GM19035 (cell line): ENCODE measurements at regions not wholly inside any gene's neighbourhood (a gene's known extent, or its start where the extent isn't known, plus 50 kb on each side); places are given as distances from the start of the nearest gene placed in this dataset.
A peak's percentile ranks its signal among the peaks of the same experiment; 100 is the strongest.

Experiments used
- ATAC-seq: cut with Tn5 transposase; IDR thresholded peaks from one replicate; pipeline ENCODE4 v1.9.1; 2021; ENCODE audit not compliant: unreplicated experiment

DNA sequence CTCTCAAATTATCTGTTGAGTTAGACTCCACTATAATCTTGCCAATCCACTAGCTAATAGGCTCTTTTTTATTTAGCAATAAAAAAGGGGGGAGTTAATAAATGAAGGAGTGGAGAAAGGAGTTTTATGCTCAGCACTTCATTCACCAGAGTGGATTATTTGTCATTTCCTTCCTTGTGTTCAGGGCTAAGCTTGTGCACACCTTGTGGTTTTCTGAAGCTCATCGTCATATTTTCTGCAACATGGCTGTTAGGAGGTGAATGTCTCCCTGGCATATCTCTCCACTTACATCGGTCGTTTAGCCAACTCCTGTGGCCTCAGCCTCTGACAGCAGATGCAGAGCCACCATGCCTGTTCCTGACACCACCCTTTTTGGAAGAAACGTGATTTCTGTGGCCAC lies 83.9 kb upstream of the MTNR1B start:
- no peak for ATAC-seq

DNA sequence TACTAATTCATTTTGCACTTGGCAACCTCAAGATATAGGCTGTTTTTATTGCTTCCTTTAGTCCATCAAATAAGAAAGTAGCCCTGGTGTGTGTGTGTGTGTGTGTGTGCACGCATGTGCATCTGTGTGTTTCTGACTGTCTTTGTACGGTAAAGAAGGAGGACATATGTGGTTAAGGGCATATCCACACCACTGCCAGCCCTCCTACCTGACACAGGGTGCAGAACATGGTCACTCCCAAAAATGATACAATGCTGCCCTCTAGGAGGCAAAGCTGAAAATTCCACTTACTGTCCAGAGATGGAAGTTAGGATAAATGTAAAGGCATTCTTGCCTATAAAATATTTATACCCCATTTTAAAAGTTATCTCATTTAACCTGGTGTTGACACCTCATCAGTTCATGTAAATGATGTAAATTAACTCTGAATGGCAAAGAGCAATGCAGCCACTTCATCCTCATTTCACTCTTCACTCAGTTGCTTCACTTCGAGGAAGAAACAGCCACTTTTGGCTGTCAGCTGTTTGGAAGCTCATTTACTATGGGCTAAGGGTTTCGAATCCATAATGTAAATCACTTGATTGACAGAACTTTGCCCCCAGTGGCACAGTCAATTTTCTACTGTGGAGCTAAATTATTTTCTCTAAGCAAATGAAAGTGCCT lies 83.1 kb upstream of the MTNR1B start:
- ATAC-seq: peak; percentile 81

DNA sequence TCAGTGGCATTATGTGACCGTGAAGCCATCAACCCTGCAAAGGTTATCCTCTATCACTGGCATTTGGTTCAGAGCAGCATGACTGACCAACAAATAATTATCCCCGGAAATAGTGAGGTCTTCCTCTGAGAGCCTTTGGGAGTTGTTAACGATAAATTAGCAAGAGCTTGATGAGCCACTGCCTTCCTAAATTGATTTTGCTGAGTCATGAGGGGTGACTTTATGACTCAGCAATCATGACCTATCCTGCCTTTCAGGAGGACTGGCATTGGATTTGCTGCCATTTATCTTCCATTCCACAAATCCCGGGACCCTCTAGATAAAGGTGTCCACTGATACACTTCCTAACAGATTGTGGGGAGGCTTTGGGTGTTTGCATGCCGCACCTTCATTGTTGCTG lies 80.8 kb upstream of the MTNR1B start:
- ATAC-seq: no peak

DNA sequence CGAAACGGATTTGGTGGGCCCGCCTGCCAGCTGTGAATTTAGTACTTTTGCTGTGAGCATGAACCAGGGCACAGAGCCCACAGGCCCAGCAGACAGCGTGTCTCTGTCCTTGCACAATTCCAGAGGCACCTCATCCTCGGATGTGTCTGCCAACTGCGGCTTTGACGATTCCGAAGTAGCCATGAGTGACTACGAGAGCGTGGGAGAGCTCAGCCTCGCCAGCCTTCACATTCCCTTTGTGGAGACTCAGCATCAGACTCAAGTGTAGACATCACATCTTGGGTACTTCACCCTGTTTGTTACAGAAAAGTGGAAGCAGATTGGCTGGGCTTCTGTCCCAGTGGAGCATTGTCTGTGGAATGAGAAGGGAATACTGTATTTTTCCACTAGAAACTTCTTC lies 78.6 kb upstream of the MTNR1B start:
- ATAC-seq: no peak

DNA sequence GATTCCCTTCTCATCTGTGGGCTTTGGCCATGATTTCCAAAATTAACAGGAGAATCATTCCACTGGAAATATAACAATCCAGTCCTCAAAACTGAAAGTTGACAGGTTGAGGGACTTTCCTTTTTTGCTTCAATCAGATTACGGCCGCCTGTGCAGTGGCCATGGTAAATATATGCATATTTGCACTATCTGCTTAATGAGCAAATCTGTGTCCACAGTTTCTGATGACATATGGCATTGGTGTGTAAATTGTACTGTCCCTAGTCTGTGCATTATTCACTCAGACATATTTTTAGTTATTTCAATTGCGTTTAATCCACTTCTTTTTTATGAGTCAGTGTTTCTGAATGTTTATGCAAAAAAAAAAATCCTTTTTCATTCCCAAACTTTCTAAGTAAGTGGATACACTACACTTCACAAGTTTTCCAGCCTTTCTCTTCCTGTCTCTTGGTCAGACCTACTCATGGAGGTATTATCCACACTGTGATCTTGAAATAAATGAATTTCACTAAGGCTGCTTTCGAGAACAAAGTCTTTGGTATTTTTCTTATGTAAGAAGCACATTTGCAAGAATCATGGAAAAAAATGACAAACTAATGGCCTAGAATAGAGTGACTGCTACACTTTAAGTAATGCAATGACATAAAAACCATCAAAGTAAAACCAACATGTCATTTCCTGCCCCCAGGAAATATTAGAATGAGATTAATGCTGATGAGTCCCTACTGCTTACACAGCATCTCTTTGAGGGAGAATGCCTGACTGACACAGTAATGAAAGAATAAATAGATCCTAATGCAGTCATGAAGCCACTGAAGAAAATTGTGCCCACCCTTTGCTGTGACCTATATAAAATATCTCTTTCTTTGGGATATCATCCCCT lies 76.4 kb upstream of the MTNR1B start:
- no peak for ATAC-seq

DNA sequence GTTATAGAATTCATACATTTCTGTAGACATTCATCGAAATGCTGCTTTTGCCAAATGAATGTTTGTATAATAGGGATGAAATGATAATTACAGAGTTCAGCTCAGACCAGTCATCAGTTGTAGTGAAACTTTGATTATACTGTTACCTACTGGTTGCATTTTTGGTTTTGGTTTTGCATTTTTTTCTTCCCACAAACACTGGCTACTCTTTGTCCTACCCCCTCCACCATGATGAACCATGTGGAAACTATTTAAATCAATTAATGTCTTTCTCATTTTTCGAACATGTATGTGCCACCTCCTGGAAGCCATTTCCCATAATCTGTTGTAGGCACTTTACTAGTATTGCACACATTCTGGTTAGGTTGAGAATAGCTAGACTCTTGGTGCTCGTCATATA lies 75.3 kb upstream of the MTNR1B start:
- ATAC-seq: no peak

DNA sequence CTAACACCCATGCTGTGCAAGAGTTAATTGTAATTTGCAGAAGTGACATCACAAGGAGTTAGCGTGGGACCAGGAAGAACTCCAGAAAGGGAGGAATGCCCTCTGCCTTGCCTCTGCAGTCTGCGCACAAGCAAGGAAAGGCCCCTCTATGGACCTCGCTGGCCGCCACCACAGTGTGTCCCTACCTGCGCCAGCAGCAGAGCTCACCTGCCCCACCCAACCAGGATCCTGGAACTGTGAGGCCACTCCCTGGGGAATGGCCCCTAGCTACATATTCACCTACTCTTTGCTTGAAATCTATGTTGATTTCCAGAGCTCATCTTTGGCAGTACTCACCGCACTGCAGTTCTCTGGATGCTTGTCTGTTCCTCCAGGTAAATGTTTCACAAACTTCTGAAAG lies 72.0 kb upstream of the MTNR1B start:
- ATAC-seq: no peak

DNA sequence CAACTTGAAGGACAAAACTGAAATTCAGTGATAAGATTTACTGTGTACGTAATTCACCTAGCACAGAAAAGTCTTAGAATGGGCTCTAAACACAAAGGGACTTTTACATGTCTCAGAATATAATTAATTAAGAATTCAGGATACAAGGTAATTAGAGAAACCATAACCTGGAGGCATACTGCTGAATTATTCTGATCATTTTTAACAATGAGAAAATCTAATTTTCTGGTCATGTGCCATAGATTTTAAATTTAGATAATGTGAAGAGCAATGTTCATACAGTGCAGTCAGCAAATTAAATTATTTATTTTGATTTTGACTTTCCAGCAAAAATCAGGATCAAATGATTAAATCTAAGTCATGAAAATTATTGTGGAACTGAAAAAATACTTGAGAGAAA lies 67.0 kb upstream of the MTNR1B start:
- ATAC-seq: no peak

DNA sequence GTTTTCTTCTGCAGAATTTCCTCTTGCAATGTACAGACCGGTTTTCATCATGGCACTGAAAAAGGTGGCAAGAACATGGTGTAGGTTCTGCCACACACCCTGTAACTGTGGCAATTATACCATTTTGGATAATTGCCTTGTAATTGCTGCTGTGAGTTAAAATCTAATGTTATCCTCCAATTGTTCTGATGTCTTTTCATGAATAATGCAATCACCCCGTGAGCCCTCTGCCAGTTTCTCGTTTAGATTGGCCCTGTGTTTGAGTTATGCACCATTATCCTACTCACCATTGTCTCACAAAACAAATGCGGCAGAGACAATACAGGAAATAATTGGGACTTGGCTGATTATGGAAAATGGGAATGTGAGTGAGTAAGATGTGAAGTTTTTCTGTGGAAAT lies 61.8 kb upstream of the MTNR1B start:
- ATAC-seq: no peak

DNA sequence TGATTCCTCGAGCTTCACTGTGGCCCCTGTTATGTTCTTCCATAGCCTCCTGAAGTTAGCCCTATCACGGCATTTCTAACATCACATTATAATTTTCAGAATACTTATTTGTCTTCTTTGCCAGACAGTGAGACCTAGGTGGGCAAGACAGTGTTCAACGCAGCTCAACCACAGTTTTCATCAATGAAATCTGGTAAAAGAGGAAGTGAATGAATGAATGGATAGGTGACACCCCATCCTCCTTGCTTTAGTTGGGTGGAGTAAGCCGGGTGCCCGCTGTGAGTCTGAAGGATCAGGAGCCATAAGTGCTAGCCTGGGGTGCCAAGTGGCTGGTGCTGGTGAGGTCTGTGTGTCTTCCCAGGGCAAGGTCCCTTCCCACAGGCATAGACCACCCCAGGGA lies 60.2 kb upstream of the MTNR1B start:
- ATAC-seq: no peak

DNA sequence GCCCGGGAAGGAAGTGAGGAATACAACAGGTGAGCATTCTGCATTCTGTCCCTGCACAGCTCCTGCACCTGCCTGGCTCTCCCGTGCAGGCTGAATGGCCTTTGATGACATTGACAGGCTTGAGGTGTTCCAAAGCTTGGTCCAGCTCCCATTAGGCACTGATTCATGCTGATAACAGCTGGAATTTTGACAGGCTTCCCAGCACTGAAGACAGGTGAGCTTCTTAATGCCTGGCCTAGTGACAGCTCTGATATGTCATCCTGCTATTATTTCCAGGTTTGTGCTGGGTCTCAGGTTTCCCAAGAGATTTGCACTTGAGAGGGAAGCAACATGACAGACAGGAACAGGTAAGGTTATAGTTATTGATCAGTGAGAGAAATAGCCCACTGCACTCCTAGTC lies 58.0 kb upstream of the MTNR1B start:
- no peak for ATAC-seq

DNA sequence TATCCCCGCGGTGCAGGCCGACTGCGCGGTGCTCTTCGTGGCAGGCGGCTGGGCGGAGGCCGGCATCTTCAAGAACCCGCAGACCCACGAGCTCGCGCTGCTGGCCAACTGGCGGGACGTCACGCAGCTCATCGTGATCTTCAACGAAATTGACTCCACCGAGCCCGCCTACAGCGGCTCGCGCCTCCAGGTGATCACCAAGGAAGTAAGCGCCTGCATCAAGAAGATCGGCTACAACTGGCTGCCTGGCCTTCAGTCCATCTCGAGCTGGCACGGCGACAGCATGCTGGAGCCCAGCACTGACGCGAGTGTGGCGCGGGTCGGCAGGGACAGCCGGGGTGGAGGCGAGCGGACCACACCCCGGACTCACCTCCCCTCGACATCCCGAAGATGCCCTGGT lies 53.9 kb upstream of the MTNR1B start:
- no peak for ATAC-seq

DNA sequence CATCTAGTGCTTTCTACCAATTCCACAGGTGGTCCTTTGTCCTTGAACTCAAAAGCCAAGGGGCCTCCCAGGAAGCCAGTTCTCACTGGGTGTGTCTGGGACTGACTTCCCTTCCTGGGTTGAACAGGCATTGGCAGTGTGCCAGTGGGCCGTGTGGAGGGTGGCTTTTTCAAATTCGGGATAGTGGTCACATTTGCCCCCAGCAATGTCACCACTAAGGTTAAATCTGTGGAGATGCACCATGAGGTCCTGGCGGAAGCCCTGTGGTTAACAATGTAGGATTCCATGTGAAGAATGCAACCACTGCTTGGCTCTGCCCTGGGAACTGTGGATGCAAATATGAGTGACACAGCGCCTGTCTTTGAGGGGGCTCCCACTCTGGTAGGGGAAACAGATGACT lies 53.2 kb upstream of the MTNR1B start:
- no peak for ATAC-seq

DNA sequence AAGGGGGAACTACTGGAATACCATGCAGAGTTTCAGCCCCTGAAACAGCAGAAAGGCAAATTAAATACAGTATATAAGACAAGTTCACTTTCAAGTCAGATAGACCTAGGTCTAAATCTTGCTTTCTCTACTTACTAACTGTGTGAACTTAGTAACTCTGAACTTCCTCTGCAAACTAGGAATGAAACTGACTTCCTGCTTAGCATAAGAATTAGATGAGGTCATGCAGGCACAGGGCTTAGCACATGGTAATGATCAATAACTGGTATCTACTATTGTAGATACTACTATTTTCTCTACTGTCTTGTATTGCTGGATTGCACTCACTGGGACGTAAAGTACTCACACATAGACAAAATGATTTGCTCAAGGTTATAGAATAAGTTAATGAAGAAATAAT lies 51.5 kb upstream of the MTNR1B start:
- no peak for ATAC-seq

DNA sequence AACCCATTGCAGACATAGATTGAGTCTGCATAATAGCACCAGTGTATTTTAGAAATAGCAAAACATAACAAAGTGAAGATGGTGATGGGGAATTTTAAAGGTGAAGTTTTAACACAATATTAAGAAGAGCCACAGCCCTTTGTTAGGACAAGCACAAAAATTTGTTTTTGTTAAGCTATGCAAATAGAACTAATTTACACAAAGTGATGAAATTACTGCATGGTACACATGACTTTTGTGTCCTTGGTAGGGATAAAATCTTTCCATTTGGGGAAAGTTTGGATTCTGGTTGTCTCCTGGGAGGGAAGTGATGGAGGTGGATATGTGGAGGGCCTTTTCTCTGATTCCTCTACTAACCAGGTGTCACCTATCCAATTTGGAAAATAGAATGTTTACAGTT lies 50.4 kb upstream of the MTNR1B start:
- no peak for ATAC-seq
